AG04450 (cell line): ENCODE measurements at regions not wholly inside any gene's neighbourhood (a gene's known extent, or its start where the extent isn't known, plus 50 kb on each side); places are given as distances from the start of the nearest gene placed in this dataset.
"Not testable (repeated sequence)": the region's sequence is repeated elsewhere in the genome, so short reads cannot be mapped to it uniquely, and the experiment has no call there.

ENCODE experiments used
- CTCF ChIA-PET: fragments of 300-600, 350-600 bp; formaldehyde crosslinking; extraction: SDS; loops from one replicate; lab custom pipeline; 2022; ENCODE audit warnings: antibody characterized with exemption, inconsistent platforms; lab: Charles Lee
- POLR2A ChIA-PET: fragments of 350-600 bp; formaldehyde crosslinking; extraction: SDS; loops from one replicate; lab custom pipeline; 2021; ENCODE audit warnings: antibody characterized with exemption, inconsistent platforms; lab: Yijun Ruan, JAX
- DNase-seq: peaks from one replicate; pipeline ENCODE4 v3.0.0-alpha.2; 2011; ENCODE audit warnings: low read depth, low spot score
- H3K27ac ChIP-seq: one replicate; pipeline ENCODE4 v1.5.1; 2012; ENCODE audit warnings: low read depth, low read length, control low read depth
- H3K27me3 ChIP-seq: one replicate; pipeline ENCODE4 v1.6.0; 2012; ENCODE audit warnings: low read length; ENCODE audit not compliant: control insufficient read depth, insufficient read depth
- H3K4me3 ChIP-seq: 2 replicates; pipeline ENCODE4 v1.5.1; 2011; ENCODE audit warnings: mild to moderate bottlenecking, low read depth, low read length, control low read depth
- H3K9me3 ChIP-seq: 2 replicates; pipeline ENCODE4 v1.5.1; 2012; ENCODE audit warnings: low read length; ENCODE audit not compliant: control insufficient read depth, insufficient read depth
- TF ChIP-seq, protein P1 (sequence below): IDR thresholded peaks from 2 replicates; pipeline ENCODE4 v1.5.1; 2011; ENCODE audit warnings: low read depth, low read length, control low read depth, inconsistent platforms

DNA sequence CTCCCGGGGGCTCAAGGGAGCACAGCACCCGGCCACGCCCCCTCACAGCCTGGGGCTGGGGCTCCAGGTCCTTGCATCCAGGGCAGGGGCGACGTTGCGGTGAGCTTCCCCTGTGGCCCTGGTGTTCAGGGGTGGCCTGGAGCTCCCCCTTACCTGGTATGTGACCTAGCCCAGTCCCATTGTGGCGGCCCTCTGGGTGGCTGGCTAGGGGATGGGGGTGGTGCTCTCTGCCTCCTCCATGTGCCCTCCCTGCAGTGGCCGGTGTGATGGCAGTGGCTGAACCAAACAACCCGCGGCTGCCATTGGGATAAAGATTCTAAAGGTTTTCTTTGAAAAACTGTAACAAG lies 288.3 kb downstream of the RDH14 start:
- Histone ChIP-seq H3K4me3 (no peak overlapping the region), H3K27me3 (no peaks in the 10 kb centered on the region), H3K27ac (no peak overlapping the region), H3K9me3 (peaks cover 11% of the 10 kb centered on the region; the same call in 1 of the 2 replicates)
- TF ChIP-seq, protein P1, sequence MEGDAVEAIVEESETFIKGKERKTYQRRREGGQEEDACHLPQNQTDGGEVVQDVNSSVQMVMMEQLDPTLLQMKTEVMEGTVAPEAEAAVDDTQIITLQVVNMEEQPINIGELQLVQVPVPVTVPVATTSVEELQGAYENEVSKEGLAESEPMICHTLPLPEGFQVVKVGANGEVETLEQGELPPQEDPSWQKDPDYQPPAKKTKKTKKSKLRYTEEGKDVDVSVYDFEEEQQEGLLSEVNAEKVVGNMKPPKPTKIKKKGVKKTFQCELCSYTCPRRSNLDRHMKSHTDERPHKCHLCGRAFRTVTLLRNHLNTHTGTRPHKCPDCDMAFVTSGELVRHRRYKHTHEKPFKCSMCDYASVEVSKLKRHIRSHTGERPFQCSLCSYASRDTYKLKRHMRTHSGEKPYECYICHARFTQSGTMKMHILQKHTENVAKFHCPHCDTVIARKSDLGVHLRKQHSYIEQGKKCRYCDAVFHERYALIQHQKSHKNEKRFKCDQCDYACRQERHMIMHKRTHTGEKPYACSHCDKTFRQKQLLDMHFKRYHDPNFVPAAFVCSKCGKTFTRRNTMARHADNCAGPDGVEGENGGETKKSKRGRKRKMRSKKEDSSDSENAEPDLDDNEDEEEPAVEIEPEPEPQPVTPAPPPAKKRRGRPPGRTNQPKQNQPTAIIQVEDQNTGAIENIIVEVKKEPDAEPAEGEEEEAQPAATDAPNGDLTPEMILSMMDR = no peak
- DNase-seq = no peak
- POLR2A ChIA-PET = no interaction called here
- CTCF ChIA-PET = no interaction called here

DNA sequence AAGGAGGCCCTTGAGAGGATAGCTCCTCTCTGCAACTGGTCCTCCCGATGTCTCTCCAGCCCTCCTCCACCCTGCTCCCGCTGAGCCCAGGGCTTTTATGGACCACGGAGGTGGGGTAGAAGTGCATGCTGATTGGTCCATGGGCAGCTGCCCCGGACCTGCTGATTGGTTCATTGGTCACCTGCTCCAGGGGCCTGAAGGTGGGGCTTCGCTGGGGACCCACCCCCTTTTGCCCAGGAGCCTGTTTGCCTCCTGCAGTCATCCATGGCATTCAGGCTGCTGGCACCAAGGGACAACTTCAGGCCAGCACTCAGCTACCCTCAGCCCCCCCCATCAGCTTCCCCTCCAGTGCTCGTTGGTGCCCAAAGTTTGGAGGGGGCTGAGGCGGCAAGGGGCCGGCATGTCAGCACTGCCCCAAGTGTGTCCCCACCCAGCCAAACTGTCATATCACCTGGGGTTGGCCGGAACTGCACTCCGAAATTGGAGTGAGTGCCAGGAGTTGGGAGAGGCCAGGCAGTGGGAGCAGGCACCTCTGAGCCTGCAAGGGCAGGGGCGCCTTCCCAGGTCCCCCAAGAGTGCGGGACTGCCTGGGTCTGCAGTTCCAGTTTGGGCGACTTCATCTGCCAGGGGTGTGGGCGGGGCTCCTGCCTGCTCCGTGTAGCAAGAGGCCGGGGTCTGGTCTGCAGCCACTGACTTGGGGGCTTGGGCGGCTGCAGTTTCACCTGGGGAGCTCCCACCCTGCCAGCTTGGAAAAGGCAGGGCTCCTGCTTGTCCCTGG lies 288.9 kb downstream of the RDH14 start:
- H3K27ac ChIP-seq = no peak overlapping the region
- no peak for DNase-seq
- H3K4me3 ChIP-seq = no peak overlapping the region
- peaks cover 11% of the 10 kb centered on the region; the same call in 1 of the 2 replicates for H3K9me3 ChIP-seq
- TF ChIP-seq, protein P1 = no peak
- CTCF ChIA-PET = no interaction called here
- H3K27me3 ChIP-seq = no peaks in the 10 kb centered on the region
- POLR2A ChIA-PET = no interaction called here

DNA sequence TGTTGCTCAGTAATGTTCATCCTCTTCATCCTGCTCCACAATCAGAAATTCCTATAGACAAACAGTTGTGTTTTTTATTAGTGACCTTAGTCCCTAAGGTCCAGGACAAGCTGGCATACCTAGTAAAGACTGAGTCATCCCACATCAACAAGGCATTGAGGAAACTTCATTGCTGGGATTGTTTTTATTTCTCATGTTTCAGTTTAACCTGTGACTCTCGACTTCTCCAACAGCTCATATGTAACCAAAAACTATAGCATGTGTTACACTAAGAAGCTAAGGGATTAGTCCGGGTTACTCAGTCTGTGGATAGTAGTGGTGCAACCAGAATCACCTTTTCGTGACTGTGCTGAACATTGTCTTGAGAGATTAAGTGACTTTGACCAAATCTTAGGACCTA lies 292.1 kb downstream of the RDH14 start:
- H3K9me3 ChIP-seq = peaks cover 11% of the 10 kb centered on the region; the same call in 1 of the 2 replicates
- no peak overlapping the region for H3K27ac ChIP-seq
- TF ChIP-seq, protein P1 = no peak
- DNase-seq = no peak
- POLR2A ChIA-PET = no interaction called here
- CTCF ChIA-PET = interaction anchor here (1.0 kb wide), 1 partner anchor 109 kb away, joined by 5 read pairs; no protein-coding TSS in a partner anchor
- no peaks in the 10 kb centered on the region for H3K27me3 ChIP-seq
- H3K4me3 ChIP-seq = no peak overlapping the region

DNA sequence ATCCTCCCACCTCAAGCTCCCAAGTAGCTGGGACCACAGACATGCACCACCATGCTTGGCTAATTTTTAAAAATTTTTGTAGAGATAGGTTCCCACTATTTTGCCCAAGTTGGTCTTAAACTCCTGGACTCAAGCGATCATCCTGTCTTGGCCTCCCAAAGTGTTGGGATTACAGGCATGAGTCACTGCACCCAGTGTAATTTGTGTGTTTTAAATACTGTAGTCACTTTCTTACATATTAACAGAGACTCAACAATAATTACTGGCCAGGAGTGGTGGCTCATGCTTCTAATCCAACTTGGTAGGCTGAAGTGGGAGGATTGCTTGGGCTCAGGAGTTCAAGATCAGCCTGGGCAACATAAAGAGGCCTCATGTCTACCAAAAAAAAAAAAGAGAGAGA lies 293.0 kb downstream of the RDH14 start:
- H3K27ac ChIP-seq = no peak overlapping the region
- DNase-seq = no peak
- peaks cover 11% of the 10 kb centered on the region; the same call in 1 of the 2 replicates for H3K9me3 ChIP-seq
- CTCF ChIA-PET = interaction anchor here (1.0 kb wide), 1 partner anchor 110 kb away, joined by 5 read pairs; no protein-coding TSS in a partner anchor
- TF ChIP-seq, protein P1 = no peak
- no peaks in the 10 kb centered on the region for H3K27me3 ChIP-seq
- POLR2A ChIA-PET = no interaction called here
- H3K4me3 ChIP-seq = no peak overlapping the region

DNA sequence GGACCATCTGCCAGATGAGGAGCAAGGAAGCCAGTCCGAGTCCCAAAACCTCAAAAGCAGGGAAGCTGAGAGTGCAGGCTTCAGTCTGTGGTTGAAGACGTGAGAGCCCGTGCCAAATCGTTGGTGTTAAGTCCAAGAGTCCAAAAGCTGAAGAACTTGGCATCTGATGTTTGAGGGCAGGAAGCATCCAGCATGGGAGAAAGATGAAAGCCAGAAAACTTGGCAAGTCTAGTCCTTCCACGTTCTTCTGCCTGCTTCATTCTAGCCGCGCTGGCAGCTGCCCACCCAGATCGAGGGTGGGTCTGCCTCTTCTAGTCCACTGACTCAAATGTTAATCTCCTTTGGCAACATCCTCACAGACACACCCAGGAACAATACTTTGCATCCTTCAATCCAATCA lies 293.8 kb downstream of the RDH14 start:
- DNase-seq, H3K27ac ChIP-seq, H3K9me3 ChIP-seq, POLR2A ChIA-PET, H3K27me3 ChIP-seq, H3K4me3 ChIP-seq: not testable (repeated sequence)
- CTCF ChIA-PET = interaction anchor here (1.3 to 2.4 kb wide), 2 partner anchors 23 to 91 kb away, joined by 3 to 5 read pairs; no protein-coding TSS in a partner anchor
